HG02970 (cell line): ENCODE measurements at regions not wholly inside any gene's neighbourhood (a gene's known extent, or its start where the extent isn't known, plus 50 kb on each side); places are given as distances from the start of the nearest gene placed in this dataset.

Experiments used
- ATAC-seq: cut with Tn5 transposase; IDR thresholded peaks from one replicate; pipeline ENCODE4 v1.9.1; 2021; ENCODE audit warnings: mild to moderate bottlenecking, moderate library complexity, moderate number of reproducible peaks; ENCODE audit not compliant: unreplicated experiment, low FRiP score

DNA sequence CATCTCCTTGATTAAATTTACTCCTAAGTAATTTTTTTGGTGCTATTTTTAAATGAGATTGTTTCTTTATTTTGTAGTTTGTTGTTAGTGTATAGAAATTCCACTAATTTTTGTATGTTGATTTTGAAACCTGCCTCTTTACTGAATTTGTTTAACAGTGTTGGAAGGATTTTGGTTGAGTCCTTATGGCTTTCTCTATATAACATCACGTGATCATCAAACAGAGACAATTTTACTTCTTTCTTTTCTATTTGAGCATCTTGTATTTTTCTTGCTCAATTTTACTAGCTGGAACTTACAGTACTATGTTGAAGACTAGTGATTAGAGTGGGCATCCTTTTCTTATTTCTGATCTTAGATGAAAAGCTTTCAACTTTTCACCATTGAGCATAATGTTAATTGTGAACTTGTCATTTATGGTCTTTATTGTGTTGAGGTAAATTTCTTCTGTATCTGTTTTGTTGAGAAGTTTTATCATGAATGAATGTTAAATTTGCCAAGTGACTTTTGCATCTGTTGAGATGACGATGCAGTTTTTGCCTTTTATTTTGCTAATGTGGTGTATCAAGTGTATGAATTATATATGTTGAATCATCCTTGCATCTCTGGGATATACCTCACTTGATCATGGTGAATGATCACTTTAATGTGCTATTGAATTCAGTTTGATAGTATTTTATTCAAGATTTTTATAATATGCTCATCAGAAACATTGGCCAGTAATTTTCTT lies 645.3 kb upstream of the DDX18 start:
- no peak for ATAC-seq

- ATAC-seq = no peak
These were observed 643.6 kb upstream of the DDX18 start for GRCh38 chr2:117170897-117171296.

DNA sequence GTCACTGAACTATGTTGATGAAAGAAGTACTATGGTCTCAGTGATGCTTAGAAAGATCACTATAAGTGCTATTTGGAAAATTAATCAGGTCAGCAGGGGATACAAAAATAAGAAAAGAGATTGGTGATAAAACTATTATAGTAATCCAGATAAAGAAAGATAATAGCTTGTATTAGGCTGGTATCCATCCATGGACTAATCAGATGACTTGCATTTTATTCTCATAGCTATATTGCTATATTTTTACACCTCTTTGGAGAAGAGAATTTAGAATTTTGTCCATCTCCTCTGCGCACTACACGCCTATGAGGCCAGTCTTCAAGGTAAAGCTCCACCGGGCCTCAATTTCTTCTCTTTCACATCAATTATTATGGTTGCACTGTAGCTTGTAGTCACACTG lies 635.1 kb upstream of the DDX18 start:
- no peak for ATAC-seq

DNA sequence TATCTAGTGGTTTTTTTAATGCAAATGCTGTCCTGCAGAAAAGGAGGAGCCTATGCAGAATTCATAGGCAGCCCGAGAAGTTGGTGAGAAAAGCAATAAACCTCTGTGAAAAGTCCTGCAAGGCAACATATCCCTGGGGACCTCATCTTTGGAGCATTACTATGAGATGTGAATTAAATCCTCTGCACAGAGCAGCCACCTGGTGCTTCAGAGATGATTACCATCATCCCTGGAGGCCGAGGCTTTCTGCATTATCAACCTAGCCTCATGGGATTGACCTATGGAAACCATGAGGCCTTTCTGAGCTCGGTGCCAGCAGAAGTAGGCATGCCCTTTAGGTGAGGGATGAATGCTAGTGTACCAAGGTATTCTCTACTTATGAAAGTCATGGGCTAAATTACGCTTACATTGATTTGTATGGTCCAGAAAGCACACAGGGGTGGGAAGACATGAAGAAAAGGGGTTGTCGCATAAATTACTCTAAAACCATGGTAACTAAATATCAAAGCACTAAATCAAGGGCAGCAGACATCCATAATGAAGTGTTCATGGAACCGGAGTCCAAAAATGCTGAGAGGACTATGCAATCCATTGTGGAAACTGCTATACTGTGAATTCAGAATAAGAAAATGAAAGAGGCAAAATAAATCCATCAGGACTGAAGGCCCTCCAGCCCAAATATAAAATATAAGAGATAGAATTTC lies 623.5 kb upstream of the DDX18 start:
- no peak for ATAC-seq

GRCh38 chr2:117195381-117195780 lies 619.1 kb upstream of the DDX18 start:
- no peak for ATAC-seq

- no peak for ATAC-seq
These were observed 615.0 kb upstream of the DDX18 start for GRCh38 chr2:117199511-117199910.

- ATAC-seq = no peak
These were observed 601.9 kb upstream of the DDX18 start for GRCh38 chr2:117212562-117212961.

DNA sequence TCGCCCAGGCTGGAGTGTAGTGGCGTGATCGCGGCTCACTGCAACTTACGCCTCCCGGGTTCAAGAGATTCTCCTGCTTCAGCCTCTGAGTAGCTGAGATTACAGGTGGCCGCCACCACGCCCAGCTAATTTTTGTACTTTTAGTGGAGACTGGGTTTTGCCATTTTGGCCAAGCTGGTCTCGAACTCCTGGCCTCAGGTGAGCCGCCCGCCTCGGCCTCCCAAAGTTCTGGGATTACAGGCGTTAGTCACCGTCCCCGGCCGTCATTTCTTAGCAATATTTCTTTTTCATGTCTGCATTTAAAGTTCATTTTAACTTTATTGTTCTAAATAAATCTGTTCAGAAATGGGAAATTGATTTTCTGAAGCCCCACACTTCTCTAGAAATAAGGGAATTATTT lies 597.3 kb upstream of the DDX18 start:
- ATAC-seq = no peak

GRCh38 chr2:117222809-117223208 lies 591.7 kb upstream of the DDX18 start:
- ATAC-seq = no peak

DNA sequence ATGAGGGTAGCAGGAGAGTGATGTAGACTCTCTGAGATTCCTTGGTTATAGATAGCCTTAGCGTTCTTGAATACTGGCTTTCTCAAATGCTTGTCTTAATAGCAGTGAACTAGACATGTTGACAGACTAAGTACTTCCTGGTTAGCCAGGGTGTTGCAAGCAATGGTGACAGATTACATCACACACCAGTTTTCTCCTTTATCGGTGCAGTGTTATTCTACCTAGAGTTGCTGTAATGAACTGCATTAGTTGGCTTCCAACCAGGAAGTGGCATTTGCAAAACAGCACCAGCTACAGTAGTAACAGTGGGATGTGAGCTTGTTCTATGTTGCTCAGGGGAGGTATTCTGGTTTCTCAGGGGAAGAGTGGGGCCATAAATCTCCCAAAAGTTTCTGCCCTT lies 582.2 kb upstream of the DDX18 start:
- ATAC-seq = no peak

DNA sequence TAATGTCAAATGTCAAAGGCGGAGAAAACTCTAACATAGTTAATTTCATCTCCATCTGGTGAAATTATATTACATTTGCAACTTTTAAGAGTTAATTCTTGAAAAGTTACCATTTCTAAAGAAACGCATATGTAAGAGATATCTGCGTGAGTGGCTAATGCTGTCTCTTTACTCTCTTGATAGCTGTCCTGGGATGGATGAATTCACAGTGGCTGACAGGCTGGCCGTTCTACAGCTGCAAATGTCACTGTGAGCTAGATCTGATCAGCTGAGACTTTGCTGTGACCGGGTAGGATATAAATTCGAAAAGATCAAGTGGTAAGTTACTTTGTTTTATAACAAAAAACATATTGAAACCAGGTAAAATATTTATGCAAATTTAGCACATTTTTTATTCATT lies 557.1 kb upstream of the DDX18 start:
- ATAC-seq = no peak

- ATAC-seq = no peak
These were observed 544.9 kb upstream of the DDX18 start for GRCh38 chr2:117269574-117269973.

- ATAC-seq = no peak
These were observed 542.9 kb upstream of the DDX18 start for GRCh38 chr2:117271631-117272030.

DNA sequence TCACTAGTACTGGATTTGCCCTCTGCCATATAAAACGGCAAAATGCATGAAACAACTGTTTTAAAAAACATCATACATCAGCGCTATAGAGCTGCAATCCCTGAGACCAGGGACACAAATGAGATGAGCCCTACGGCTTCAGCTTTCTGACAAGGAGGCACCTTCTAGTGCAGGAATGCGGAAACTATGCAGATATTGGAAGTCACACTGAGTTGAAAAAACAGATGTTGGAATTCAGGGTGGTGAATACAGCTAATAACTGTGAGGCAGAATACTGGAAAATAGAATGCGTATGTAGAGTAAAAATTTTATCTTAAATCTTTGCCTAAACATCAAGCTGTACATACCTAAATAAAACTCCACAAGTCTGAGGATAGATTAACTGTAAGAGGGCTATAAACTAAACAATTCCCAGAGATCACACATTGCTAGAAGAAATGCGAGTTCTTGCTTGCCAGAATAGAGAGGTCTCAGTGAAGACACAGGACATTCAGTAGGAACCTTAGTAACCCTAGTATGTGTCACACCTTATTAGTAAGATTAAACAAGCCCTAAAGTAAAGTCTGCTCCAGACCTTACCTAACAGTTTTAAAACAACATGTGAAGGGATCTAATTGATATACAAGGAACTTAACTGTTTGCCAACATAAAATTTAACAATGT lies 541.4 kb upstream of the DDX18 start:
- no peak for ATAC-seq

GRCh38 chr2:117293012-117293411 lies 521.5 kb upstream of the DDX18 start:
- ATAC-seq = no peak

- ATAC-seq = no peak
These were observed 515.0 kb upstream of the DDX18 start for GRCh38 chr2:117299451-117299850.

DNA sequence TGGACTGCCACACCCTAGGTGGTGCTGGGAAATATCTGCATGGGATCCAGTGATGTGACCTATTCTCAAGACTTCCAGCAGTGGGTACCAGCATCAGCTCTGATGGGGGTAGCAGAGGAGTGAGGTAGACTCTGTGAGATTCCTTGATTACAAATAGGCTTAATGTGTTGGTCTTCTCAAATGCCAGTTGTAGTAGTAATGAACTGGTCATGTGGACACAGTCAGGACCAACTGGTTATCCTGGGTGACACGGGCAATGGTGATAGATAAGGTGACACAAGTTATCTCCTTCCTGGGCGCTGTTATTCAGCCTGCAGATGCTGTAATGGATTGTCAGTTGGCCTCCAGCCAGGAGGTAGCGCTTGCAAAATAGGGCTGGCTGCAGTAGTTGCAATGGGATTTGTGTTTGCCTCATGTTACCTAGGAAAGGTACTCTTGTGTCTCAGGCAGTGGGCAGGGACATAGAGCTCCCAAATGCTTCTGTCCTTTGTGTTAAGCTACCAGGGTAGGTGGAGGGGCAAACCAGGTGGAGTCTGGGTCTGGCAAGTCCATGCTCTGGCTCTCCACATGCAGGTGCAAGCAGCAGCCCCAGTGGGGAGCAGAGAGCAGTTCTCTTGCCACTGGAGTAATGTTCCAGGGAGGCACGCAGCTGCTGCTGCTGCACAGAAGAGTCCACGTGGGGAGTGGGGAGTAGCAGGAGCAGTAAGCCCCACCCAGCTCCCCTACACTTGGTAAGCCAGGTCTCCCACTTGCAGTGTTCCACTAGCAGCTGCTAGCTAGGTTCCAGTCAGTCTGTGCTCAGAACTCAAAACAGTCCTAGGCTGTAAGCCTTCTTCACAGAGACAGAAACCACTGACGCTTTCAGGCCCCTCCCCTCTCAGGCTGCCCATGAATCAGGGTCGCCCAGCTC lies 505.4 kb upstream of the DDX18 start:
- no peak for ATAC-seq

DNA sequence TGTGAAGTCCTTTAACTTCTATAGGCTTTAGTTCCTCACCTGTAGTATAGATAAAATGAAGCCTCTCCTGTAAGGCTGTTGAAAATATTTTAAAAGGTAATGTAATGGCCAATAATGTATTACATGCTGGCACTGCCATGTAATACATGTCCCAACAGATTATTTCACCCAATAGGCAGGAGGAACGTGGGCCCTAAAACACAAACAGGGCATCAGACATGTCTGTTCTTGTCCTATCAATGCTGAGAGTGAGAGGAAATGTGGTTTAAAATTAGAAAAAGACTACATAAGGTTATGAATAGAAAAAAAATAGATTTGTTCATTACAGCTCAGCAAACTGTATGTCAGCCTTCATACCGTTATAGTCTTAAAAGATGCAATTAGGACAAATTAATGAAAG lies 492.7 kb upstream of the DDX18 start:
- ATAC-seq = no peak

DNA sequence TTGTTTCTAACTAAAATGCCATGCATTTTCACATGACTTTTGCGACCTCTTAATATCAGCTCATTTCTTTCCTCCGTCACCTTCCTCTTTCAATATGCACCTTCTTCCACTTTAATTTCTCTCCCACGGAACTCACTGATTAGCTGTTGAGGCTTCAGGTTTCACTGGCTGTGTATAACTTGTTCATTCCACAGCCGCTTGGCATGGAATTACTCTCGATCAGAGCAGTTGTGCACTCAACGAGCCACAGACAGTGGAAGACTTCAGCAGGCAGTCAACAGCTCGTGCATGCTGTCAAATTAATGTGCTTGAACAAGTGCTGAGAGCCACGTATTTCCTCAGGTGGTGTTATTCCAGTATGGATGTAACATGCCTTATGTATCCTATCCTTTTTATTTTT lies 491.2 kb upstream of the DDX18 start:
- ATAC-seq = no peak

- ATAC-seq = no peak
These were observed 483.9 kb upstream of the DDX18 start for GRCh38 chr2:117330641-117331040.

DNA sequence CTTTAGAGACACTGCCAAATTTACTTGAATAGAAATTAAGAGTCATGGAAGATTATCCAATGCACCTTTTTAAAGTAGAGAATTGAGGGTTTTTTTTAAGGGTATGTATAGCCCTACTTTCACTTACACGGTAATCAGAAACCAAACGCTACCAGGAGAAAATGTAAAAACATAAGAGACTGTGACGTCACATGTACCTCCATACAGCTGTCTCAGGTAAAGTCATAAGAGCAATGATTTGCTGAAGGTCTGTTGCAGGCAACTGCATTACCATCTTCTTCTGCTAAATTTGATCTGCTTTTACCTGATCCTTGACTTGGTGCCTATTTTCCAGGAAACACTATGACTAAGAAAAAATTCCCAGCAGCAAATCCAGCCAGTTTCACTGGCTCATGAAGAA lies 478.5 kb upstream of the DDX18 start:
- no peak for ATAC-seq
